IMR-90 (cell line): ENCODE measurements at regions not wholly inside any gene's neighbourhood (a gene's known extent, or its start where the extent isn't known, plus 50 kb on each side); places are given as distances from the start of the nearest gene placed in this dataset.

Experiments
- CHD1 ChIP-seq: IDR thresholded peaks from 2 replicates; pipeline ENCODE4 v1.6.1; 2012; ENCODE audit warnings: low read depth, low read length, improper control_type of control experiment
- CTCF ChIP-seq: conservative IDR thresholded peaks from 2 replicates; pipeline ENCODE4 v1.5.1; 2012; ENCODE audit warnings: mild to moderate bottlenecking, low read depth, low read length, improper control_type of control experiment
- MAZ ChIP-seq: IDR thresholded peaks from 2 replicates; pipeline ENCODE4 v1.6.1; 2012; ENCODE audit warnings: low read depth, mild to moderate bottlenecking, low read length, improper control_type of control experiment, moderate library complexity, borderline replicate concordance
- POLR2A ChIP-seq: IDR thresholded peaks from 2 replicates; pipeline ENCODE4 v1.6.1; 2012; ENCODE audit warnings: mild to moderate bottlenecking, low read depth, low read length
- RAD21 ChIP-seq: IDR thresholded peaks from 2 replicates; pipeline ENCODE4 v1.6.1; 2012; ENCODE audit warnings: low read length, improper control_type of control experiment
- SMC3 ChIP-seq: fragments of 150-350 bp; IDR thresholded peaks from 2 replicates; pipeline ENCODE4 v1.6.1; 2016; ENCODE audit warnings: low read depth, mild to moderate bottlenecking, antibody characterized with exemption, low read length, moderate library complexity
- USF2 ChIP-seq: fragments of 150-350 bp; IDR thresholded peaks from 2 replicates; pipeline ENCODE4 v1.6.1; 2017; ENCODE audit warnings: mild to moderate bottlenecking, antibody characterized with exemption, low read length, low read depth

- TF ChIP-seq CTCF, result no peak
- no peak for TF ChIP-seq SMC3
- TF ChIP-seq MAZ, result no peak
- no peak for TF ChIP-seq POLR2A
- no peak for TF ChIP-seq CHD1
- TF ChIP-seq USF2, result no peak
- TF ChIP-seq RAD21, result no peak
These were observed 483.4 kb downstream of the RNF144A start for GRCh38 chr2:7400628-7401027.
